AG04449 (cell line): ENCODE measurements at regions not wholly inside any gene's neighbourhood (a gene's known extent, or its start where the extent isn't known, plus 50 kb on each side); places are given as distances from the start of the nearest gene placed in this dataset.
"Not testable (repeated sequence)": the region's sequence is repeated elsewhere in the genome, so short reads cannot be mapped to it uniquely, and the experiment has no call there.

Experiments
- CTCF ChIA-PET: fragments of 350-600 bp; formaldehyde crosslinking; extraction: SDS; loops from one replicate; lab custom pipeline; 2021; ENCODE audit warnings: antibody characterized with exemption; lab: Yijun Ruan, JAX
- POLR2A ChIA-PET: fragments of 400-600, 350-600 bp; formaldehyde crosslinking; extraction: SDS; loops from one replicate; lab custom pipeline; 2020; ENCODE audit warnings: antibody characterized with exemption, inconsistent platforms; lab: Yijun Ruan, JAX
- DNase-seq: peaks from one replicate; pipeline ENCODE4 v3.0.0-alpha.2; 2010; ENCODE audit warnings: low read depth, low spot score
- H3K4me3 ChIP-seq: 2 replicates; pipeline ENCODE4 v1.5.1; 2011; ENCODE audit warnings: low read depth, mild to moderate bottlenecking, control low read depth, low read length
- CTCF ChIP-seq: IDR thresholded peaks from one replicate; pipeline ENCODE4 v1.5.1; 2011; ENCODE audit warnings: mild to moderate bottlenecking, moderate library complexity, low read length, control low read depth, inconsistent platforms; ENCODE audit not compliant: insufficient read depth; ENCODE audit errors: missing control alignments

GRCh38 chr3:98697225-98697624 lies 65.9 kb upstream of the ST3GAL6 start:
- DNase-seq, result no peak
- no peak overlapping the region for H3K4me3 ChIP-seq
- CTCF ChIA-PET, result no interaction called here
- no peak for TF ChIP-seq CTCF
- POLR2A ChIA-PET, result no interaction called here

DNA sequence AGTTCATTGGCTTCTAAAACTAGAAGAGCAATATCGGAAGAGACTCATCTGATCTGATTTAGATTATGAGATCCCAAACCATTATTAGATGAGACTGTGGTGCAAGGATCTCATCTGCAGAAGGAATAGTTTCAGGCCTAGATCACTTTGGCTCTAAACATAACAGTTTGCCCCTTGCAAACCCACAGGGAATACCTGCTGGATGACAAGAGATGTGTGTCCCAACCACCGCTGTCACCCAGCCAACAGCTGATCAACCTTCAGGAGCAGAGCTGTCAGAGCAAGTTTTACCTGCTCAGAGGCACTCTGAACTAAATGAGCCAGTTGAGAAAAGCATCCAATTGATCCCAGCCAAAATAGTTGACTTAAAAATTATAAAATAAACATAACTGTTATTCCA lies 64.0 kb upstream of the ST3GAL6 start:
- no peak for TF ChIP-seq CTCF
- POLR2A ChIA-PET, result no interaction called here
- H3K4me3 ChIP-seq, result no peak overlapping the region
- DNase-seq, result no peak
- CTCF ChIA-PET, result interaction anchor here (1.0 kb wide), 1 partner anchor 101 kb away, joined by 3 read pairs; no protein-coding TSS in a partner anchor

DNA sequence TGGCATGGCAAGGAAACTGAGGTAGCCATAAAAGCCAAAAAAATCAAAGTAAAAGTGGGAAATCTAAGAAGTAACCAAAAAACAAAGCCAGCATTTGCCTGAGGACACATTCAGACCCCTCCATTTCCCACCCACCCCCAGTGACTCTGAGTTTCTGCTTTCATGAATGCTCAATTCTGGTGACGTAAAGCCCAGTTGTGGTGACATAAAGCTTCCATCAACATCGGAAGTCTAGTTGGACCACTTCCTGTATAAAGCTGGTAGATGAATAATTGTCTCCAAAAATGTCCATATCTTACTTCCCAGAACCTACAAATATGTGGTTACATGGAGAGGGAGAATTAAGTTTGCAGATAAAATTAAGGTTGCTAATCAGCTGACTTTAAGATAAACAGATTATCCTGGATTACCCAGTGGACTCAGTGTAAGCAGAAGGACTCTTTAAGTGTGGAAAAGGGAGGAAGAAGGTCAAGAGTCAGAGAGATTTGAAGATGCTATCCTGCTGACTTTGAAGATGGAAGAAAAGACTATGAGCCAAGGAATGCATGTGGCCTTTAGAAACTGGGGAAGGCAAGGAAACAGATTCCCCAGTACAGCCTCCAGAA lies 62.0 kb upstream of the ST3GAL6 start:
- POLR2A ChIA-PET, result no interaction called here

GRCh38 chr3:98702166-98702565 lies 61.0 kb upstream of the ST3GAL6 start:
- H3K4me3 ChIP-seq, result no peak overlapping the region
- ChIA-PET CTCF (interaction anchor here (0.7 to 2.5 kb wide), 2 partner anchors 31 to 100 kb away, joined by 3 to 10 read pairs; no protein-coding TSS in a partner anchor), POLR2A (no interaction called here)
- no peak for TF ChIP-seq CTCF
- no peak for DNase-seq

More for the DNA sequence above, 62.0 kb upstream of the ST3GAL6 start:
- TF ChIP-seq CTCF, result no peak
- CTCF ChIA-PET, result interaction anchor here (2.5 kb wide), 1 partner anchor 99 kb away, joined by 10 read pairs; no protein-coding TSS in a partner anchor
- DNase-seq, result no peak
- no peak overlapping the region for H3K4me3 ChIP-seq

- CTCF ChIA-PET, result interaction anchor here (1.0 to 4.1 kb wide), 5 partner anchors 98 to 108 kb away, joined by 3 to 27 read pairs (median 4); no protein-coding TSS in a partner anchor
- POLR2A ChIA-PET, result no interaction called here
- no peak for TF ChIP-seq CTCF
- H3K4me3 ChIP-seq, result no peak overlapping the region
- no peak for DNase-seq
These were observed 57.9 kb upstream of the ST3GAL6 start for GRCh38 chr3:98705212-98705611.

- ChIA-PET CTCF (interaction anchor here (1.0 to 4.1 kb wide), 4 partner anchors 15 to 103 kb away, joined by 3 to 27 read pairs (median 3); no protein-coding TSS in a partner anchor), POLR2A (no interaction called here)
- no peak overlapping the region for H3K4me3 ChIP-seq
- no peak for DNase-seq
- TF ChIP-seq CTCF, result peak; percentile 32
These were observed 57.4 kb upstream of the ST3GAL6 start for GRCh38 chr3:98705694-98706093.

GRCh38 chr3:98708681-98709080 lies 54.5 kb upstream of the ST3GAL6 start:
- POLR2A ChIA-PET, CTCF ChIA-PET, H3K4me3 ChIP-seq, DNase-seq: not testable (repeated sequence)
